IPS DF 19.7 (cell line): ENCODE measurements at regions not wholly inside any gene's neighbourhood (a gene's known extent, or its start where the extent isn't known, plus 50 kb on each side); places are given as distances from the start of the nearest gene placed in this dataset.

Source experiments
- DNase-seq: peaks from one replicate; pipeline ENCODE4 v3.0.0-alpha.2; 2013; ENCODE audit warnings: low read depth, low spot score

DNA sequence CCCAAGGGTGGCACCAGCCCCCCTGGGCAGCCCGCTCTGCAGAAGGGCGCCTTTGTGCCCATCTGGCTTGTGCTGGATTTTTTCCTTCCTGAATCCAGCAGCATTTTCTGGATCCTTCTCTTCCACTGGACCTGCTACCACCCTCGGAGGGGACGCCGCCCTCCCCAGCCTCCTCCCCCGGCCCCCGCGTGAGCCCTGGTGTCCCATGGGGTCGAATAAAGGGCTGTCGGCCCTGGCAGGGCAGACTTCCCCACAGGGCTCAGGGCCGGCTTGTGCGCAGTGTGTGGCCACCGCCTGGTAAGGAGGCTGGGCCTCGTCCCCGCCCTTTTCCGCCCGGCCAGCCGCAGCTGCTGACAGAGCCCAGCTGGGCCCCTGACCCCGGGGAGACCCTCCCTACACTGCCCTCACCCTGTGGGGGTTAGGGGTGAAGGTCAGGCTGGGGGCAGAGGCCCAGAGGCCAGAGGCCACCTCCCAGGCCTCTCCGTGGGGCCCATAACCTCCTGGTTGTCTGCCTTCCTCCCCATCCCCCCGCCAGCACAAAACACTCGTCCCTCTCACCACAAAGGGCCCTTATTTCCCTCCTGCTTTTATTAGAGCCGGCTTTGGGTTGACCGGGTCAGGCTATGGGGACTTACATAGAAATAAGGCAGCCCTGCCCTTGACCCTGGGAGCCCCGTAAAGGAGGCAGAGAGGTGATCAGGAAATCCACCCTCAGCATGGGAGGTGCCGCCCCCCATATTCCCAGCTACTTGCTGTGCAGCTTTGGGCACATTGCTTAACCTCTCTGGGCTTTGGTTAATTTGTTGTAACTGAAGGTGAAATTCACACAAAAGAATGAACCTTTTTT is 179.3 kb upstream of the CIBAR2 start:
- no peak for DNase-seq

DNA sequence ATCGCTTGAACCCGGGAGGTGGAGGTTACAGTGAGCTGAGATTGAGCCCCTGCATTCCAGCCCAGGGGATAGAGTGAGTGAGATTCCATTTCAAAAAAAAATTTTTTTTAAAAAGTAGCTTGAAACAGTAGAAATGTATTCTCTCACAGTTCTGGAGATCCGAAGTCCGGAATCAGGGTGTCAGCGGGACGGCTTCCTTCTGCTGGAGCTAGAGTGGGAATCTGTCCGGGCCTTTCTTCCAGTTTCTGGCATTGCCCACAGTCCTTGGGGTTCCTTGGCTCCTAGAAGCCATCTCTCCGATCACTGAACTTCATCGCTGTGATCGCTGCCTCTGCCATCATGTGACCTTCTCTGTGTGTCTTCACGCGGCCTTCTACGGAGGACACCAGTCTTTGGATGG is 181.2 kb upstream of the CIBAR2 start:
- no peak for DNase-seq

DNA sequence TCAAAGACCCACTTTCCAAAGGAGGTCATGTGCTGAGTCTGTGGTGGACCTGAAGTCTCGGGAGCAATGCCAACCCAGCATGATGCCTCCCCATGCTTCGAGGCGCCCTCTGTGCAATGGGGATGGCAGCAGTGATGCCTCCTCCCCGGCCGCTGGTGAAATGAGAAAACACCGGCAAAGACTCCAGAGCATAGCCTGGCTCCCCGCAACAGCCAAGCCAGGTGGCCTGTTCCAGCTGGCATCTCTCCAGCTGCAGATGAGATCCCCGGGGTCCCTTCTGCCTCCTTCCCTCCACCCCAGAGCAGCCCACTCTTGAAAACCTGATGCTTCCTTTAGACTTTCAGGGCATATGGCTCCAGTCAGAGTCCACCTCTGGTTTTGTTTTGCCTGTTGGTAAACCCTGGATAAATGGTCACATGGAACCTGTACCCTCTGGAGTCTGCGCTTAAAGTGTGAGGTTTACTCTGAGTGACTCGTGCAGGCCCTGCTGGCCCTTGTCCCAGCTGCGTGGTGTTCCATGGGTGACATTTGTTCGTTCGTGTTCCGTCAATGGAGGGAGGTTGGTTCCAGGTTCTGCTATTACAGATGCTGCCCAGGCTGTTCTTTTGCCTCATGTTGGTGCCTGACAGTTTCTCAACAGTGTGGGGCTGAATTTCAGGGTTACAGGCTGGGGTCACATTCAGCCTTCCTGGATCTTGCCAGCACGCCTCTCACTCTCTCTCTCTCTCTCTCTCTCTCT is 181.8 kb upstream of the CIBAR2 start:
- DNase-seq, result no peak

DNA sequence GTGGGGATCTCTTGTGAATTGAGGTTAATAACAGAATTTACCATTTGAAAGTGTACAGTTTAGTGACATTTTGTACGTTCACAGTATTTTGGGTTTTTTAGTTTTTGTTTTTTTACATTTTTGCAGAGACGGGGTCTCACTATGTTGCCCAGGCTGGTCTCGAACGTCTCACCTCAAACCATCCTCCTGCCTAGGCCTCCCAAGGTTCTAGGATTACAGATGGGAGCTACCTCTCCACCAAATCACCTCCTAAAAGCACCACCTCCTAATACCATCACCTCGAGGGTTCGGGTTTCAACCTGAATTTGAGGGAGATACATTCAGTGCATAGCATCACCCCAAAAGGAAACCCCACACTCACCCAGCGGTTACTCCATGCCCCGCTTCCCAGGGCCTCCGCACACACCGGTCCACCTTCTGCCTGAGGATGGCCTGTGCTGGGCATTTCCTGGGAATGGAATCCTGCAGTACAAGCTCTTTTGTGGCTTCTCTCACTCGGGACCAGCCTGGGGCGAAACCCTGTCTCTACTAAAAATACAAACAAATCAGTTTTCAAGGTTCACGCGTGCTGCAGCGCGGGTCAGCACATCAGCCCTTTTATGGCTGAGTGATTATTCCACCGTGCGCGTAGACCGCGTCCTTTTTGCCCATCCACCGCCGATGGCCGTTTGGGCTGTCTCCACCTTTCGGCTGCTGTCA is 182.7 kb upstream of the CIBAR2 start:
- DNase-seq, result no peak

DNA sequence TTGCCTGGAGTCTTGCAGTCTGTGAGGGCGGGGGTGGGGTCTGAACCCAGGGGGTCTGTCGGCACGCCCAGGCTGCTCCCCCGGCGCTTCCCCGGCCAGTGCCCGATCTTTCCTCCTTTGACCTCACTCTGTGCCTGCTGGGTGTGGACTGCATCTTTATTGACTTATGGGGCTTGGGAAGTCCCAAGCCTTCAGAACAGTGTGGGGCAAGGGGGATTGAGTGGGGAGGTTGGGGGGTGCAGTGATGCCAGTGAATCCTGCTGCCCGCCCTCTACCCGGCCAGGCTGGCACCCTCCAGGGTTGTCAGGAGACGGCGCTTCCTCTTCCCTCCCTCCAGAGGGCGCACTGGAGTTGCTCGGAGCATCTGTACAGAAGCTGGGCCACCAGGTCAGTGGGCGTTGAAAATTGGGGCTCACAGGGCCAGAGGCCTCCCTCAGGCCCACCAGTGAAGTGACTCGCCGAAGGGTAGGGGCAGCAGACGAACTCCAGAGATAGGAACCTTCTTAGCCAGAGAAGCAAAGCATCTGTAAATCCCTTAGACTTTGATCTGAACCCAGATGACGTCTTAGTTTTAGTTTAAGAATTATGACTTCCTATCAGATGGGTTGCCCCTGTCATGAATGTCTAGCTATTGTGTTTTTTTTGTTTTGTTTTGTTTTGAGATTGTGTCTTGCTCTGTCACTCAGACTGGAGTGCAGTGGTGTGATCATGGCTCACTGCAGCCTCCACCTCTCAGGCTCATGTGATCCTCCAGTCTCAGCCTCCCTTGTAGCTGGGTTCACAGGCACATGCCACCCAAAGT is 184.8 kb upstream of the CIBAR2 start:
- no peak for DNase-seq

DNA sequence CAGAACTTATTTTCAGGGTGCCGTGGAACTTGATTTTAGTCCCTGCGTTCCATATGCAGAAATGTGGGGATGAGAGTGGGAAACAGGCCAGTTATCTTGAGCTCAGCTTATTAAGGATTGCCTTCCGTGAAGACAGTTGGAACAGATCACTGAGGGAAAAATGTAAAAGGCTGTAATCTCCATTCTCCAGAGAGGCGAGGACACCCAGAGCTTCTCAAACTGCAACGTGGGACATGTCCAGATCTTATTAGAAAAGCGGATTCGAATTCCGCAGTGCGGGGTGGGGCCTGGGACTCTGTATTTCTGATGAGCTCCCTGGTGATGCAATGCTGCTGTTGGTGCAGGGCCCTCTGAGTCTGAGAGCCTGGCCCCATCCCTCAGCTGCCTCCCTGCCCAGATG is 185.6 kb upstream of the CIBAR2 start:
- DNase-seq, result no peak

DNA sequence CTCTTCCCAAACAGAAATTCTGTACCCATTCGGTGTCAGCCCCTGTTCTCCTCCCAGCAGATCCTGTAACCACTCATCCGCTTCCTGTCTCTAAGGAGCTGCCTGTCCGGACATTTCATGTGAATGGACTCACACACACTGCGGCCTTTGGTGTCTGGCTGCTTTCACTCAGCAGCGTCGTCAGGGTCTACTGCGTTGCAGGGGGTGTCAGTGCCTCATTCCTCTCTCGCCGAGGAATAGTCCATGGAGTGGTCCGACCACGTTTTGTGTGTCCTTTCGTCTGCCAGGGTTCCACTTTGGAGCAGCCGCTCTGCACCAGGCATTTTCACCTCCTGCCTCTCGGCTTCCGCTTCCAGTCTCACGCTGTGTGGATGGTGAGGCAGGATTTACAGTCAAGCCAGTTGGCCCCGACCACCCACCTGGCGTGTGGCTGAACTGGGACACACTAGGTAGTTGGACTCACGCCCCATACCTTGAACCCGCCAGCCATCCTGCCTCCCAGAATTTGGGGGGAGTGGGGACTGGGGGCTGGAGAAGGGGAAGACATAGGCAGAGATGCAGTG is 188.2 kb upstream of the CIBAR2 start:
- DNase-seq, result no peak

DNA sequence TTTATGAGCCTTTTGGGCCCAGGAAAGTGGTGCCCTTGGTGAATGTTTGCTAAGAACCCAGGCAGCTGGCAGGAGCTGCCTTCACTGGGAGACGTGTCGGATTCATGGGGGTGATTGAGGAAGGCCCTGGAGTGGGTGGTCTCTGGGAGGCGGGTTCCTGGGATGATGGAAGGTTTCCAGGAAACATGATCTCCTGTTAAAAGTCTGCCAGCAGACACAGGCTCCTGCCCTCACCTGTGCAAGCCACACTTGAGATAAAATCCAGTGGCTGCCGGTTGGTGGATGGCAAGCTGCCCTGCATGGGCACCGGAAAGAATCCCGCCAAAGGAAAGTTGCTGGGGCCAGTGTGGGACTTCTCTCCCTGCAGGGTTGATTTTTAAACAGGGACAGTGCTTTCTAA is 189.0 kb upstream of the CIBAR2 start:
- DNase-seq, result no peak

DNA sequence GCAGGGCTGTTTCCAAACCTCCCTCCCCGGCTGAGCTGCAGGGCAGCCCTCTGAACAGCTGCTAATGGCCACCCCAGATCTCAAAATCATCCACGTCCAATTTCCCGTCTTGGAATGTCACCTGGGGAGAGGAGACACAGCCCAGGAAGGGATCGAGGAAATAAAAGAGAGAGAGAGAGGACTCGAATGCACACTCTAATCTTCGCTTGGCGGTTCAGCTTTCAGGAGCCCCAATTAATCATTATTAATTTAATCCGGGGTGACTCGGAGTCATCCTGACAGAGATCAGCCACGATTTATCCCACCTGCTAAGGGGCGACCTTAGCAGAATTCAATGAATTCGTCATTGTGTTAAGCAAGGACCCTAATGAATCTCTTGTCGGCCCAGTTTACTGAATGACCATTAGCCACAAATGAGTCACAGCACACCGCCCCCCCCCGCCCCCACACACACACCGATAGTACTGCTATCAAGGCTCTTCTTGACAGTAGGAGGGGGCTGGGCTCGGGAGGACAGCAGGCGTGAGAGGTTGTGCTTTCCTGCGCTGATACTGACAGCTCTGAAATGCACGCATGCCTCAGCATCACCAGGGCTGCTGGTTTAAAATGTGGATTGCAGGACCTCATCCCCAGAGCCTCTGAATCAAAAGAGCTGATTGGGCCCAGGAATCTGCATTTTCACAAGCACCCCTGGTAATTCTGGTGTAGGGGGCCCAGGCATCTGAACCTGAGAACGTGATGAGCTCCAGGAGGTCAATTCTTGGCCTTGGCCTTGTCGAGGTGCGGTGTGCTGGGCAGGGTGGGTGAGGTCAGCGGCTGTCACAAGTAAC is 190.0 kb upstream of the CIBAR2 start:
- DNase-seq, result no peak

DNA sequence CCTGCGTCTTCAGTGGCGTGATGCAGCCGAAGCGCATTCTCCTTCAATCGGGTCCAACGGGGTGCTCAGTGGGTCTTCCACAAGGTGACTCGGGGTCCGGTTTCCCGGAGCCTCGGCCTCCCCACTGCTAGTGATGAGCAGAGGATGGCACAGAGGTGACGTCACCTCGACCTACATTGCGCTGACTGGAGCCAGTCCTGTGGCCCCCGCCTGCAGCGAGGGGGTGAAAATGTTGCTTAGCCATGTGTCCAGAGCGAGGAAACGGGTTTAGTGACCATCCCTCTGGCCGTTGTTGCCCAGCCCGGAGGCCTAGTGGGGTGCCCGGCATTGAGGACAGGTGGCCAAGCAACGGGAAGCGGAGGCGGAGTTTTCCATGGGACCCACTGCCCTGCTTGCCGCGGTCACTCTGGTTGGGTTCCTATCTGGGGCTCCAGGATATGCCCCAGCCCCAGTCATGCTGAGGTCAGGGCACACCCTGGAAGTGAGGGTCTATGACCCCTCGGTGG is 190.6 kb upstream of the CIBAR2 start:
- no peak for DNase-seq

DNA sequence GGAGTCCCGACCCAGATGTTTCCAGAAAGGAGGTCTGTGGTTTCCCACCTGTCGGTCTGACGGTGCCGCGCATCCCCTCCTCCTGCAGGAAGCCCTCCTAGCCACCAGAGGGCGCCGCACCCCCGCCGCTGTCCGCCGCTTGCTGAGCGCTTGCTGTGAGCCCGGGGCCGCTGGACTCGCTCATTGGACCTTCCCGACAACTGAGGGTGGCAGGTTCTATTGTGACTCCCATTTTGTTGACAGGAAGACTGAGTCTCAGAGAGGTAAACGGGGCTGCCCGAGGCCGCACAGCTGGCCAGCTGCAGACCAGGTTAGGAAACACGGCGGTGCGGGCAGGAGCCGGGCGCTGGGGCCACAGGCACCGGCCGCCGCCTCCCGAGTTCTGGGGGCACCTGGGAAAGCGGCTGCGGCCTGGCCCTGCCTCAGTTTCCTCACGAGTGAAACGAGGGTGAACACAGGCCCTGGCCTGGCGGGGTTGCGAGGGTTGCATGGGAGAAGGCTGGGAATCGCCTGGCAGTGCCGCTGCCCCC is 191.1 kb upstream of the CIBAR2 start:
- no peak for DNase-seq

DNA sequence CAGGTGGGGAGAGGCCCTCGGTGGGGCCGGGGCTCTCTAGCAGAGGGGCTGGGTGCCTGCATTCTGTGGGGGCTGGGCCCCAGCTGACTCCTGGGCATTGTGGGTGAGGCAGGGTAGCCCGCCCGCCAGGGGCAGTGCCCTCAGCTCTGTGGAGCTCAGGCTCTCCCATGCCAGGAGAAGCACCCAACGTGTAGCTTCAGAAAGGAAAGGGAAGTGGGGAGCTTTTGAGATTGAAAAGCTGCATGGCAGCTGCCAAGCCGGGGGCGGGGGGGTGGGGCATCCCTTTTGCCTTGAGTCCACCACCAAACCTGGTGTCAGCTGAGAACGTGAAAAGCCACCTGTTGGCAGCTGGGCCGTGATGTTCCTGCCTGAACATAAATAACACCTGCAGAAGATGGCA is 192.1 kb upstream of the CIBAR2 start:
- DNase-seq, result no peak

DNA sequence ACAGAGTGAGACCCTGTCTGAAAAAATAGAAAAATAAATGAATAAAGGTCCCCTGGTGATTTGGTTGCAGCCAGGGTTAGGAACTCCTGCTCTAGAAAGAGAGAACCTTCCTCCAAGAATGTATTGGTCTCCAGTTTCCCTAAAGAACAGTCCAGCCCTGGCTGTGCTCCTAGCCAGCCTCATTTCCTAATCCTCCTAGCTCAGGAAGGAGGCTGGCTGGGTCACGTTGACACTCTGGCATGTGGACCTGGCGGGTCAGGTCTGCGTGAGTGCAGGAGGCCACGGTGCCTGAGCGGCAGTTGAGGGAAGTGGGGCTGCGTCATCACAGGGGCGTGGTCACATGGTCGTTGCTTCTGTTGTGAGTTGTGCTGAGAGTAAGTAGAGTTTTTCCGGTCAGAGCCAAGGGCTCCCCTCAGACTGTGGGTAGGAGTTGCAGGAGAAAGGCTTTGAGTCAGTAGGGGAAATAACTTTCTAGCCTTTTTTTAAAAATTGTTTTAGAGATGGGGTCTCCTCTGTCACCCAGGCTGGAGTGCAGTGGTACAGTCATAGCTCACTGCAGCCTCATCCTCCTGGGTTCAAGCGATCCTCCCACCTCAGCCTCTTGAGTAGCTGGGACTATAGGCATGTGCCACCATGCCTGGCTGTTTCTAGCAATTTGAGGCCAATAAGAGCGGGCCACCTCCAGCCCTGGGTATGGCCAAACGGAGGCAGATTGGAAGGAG is 194.0 kb upstream of the CIBAR2 start:
- no peak for DNase-seq

DNA sequence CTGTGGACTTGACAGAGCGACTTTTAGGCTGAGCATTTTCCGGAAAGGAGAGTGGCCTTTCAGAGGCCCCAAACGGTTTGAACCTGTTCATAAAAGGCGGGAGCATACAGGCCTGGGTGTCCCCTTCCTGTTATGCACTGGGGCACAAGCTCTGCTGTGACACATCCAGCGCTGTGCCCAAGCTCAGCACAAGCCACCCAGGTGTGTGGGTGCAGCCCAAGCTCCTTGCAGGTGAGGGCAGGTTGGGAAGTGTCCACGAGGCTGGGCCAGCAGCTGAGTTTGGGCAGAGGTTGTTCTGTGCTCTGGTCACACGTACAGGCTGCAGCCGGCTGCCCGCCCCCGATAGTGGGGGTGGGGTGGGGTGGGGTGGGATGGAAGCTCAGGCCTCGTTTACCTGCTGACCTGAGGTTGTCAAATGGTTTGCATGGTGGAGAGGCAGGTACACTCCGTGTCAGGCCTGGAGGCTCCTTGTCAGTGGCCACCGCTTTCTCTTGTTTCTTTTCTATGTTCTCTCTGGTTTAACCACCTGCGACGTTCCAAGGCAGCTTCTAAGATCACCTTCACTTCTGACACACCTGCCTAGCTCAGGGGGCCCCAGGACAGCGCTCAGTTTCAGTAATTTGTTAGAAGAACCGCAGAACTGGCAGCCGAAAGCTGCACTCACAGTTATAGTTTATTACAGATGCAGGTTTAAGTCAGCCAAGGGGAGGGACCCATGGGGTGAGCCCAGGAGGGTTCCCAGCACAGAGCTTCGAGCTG is 194.7 kb upstream of the CIBAR2 start:
- DNase-seq, result no peak

DNA sequence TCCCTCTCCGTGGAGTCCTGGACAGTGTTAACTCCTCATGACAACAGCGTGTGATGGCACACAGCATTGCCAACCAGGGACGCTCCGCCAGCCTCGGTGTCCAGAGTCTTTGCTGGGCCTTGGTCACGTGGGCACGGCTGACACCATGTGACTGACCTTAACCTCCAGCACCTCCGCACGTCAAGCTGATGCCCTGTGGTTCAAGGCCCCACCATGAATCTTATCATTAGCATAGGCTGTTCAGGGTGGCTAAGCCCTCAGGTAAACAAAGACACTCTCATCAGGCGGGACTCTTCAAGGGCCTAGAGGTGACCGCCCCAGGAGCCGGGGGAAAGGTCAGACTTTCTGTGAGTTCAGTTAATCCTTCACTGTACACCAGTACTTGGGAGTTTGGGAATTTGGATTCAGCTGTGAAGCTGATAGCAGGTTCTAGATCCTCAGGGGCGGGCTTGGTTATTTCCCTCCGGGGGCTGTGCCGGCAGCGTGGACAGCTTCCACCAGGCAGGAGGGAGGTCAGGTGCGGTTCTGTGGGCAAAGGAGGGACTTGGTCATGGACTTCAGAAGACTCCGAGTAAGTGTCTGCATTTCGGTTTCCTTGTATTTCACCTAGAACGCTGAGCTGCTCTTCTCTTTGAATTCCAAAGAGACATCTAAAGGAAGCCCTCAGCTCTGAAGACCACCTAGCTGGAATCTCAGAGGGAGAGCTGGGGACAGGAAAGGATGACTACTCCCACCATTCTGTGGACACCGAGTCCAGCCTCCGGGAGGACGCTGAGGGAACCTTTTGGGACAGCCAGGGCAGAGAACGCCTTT is 195.5 kb upstream of the CIBAR2 start:
- no peak for DNase-seq

DNA sequence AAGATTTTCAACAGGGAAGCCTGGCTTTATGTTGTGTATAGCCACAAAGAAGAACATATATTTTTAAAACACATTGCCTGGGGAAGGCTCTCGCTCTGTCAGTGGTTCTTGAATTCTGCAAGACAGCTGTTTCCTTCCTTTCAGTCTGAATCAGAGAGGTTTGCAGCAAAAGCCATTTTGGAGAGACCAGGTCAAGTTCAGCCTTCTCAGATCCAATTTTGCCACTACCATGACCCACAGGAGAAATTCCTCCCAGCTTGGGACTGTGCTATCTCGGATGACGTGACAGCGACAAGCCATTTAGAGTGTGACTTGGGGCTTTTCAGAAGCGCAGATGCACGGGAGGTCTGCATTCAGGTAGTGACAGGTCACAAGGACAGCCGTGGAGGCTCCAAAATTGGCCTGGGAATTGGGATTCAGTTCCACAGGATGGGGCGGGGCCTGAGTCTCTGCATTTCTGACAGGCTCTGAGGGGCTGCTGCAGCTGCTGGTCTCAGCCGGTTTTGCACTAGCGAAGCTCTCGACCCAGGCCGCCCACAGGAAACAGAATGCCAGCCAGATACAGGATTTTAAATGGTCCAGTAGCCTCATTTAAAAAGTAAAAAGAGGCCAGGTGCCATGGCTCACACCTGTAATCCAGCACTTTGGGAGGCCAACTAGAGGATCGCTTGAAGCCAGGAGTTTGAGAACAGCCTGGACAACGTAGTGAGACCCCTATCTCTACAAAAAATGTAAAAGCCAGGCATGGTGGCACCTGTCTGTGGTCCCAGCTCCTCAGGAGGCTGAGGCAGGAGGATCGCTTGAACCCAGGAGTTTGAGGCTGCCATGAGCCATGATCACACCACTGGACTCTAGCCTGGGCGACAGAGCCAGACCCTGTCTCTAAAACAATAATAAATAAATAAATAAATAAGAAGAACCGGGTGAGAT is 196.6 kb upstream of the CIBAR2 start:
- DNase-seq, result no peak
